Lung (tissue), 11 donors: ENCODE measurements at regions not wholly inside any gene's neighbourhood (a gene's known extent, or its start where the extent isn't known, plus 50 kb on each side); places are given as distances from the start of the nearest gene placed in this dataset.

Experiments
- ATAC-seq: fragments of 200-7000 bp; cut with Tn5 transposase; one replicate; pipeline ENCODE4 v1.9.1; 2020; ENCODE audit warnings: moderate number of reproducible peaks; ENCODE audit not compliant: insufficient read depth, low FRiP score
- DNase-seq, 3 donors: peaks; one replicate each; pipeline ENCODE4 v3.0.0-alpha.2; 2013 to 2017
- H3K27ac ChIP-seq, 2 donors: one replicate each; pipeline ENCODE4 v1.5.1; 2013; ENCODE audit warnings: mild to moderate bottlenecking in 2 of 2, moderate library complexity in 2 of 2, control low read depth in 1 of 2, inconsistent platforms in 1 of 2, low read depth in 1 of 2, low read length in 1 of 2
- H3K27me3 ChIP-seq, 3 donors: one replicate each; pipeline ENCODE4 v1.5.1; 2013; ENCODE audit warnings: low read length in 2 of 3; ENCODE audit not compliant: control insufficient read depth in 3 of 3, insufficient read depth in 3 of 3
- H3K36me3 ChIP-seq, 4 donors: one replicate each; pipeline ENCODE4 v1.5.1; 2013; ENCODE audit warnings: low read length in 4 of 4, mild to moderate bottlenecking in 1 of 4, moderate library complexity in 1 of 4; ENCODE audit not compliant: control insufficient read depth in 4 of 4, insufficient read depth in 4 of 4
- H3K4me1 ChIP-seq, 5 donors: one replicate each; pipeline ENCODE4 v1.5.1; 2013; ENCODE audit warnings: low read length in 5 of 5, mild to moderate bottlenecking in 2 of 5, moderate library complexity in 1 of 5; ENCODE audit not compliant: control insufficient read depth in 5 of 5, insufficient read depth in 5 of 5
- H3K4me3 ChIP-seq: one replicate; pipeline ENCODE4 v1.5.1; 2013; ENCODE audit warnings: mild to moderate bottlenecking, control low read depth, moderate library complexity
- H3K9ac ChIP-seq, 2 donors: one replicate each; pipeline ENCODE4 v1.5.1; 2013; ENCODE audit warnings: low read length in 2 of 2, control low read depth in 1 of 2; ENCODE audit not compliant: insufficient read depth in 1 of 2
- H3K9me3 ChIP-seq, 4 donors: one replicate each; pipeline ENCODE4 v1.5.1; 2013; ENCODE audit warnings: low read length in 3 of 4, mild to moderate bottlenecking in 1 of 4, moderate library complexity in 1 of 4; ENCODE audit not compliant: control insufficient read depth in 4 of 4, insufficient read depth in 3 of 4
- WGBS, 2 donors: extraction: QIAGEN DNeasy Blood & Tissue Kit; methylation state at CpG; one replicate each; pipeline ENCODE4 v1.1.7; 2013; 5-methylcytosine and 5-hydroxymethylcytosine counted together
- TF ChIP-seq, protein P1 (sequence below): IDR thresholded peaks from 2 replicates; pipeline ENCODE4 v1.5.1; 2012; ENCODE audit warnings: mild to moderate bottlenecking; ENCODE audit errors: control extremely low read depth, extremely low read depth
- donor health status: control.
- donor health status: control.
- donor health status: Bipolar disorder and iron deficiency.
- donor health status: healthy.
- donor health status: DM: yes; HTN: yes; CAD: no.

DNA sequence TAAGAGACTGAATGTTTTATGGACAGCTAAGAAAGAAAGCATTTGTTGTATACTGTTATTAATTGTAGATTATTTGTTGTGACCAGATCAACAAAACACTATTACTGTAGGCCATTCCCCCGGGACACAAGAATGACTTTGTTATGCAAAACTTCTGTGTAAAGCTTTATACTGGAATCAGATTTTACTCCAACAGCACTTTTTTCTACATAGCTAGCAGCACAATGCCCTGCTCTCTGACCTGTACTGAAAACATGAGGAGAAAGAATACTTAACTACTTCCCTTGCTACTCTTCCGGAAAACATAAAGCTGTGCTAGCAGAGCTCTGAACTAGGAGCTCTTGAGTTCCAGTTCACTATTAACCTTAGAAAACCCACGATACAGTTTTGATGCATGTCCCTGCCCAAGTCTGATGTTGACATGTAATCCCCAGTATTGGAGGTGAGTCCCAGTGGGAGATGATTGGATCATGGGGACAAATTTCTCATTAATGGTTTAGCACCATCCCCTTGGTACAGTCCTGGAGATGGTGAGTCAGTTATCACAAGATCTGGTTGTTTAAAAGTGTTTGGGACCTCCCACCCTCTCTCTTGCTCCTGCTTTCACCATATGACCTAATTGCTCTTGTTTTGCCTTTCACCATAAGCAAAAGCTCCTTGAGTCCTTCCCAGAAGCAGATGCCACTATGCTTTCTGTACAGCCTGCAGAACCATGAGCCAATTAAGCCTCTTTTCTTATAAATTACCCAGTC, 601.1 kb upstream of the PIK3C3 start:
- WGBS, 2 donors, result 70 to 77% methylated on average over 3 of the region's 3 CpGs
- Histone ChIP-seq H3K9ac (no peak overlapping the region), H3K36me3 (no peaks in the 10 kb centered on the region), H3K4me3 (no peak overlapping the region), H3K27me3 (no peaks in the 10 kb centered on the region), H3K4me1 (no peaks in the 10 kb centered on the region), H3K27ac (no peak overlapping the region), H3K9me3 (peaks cover 0 to 2% (median 0%) of the 10 kb centered on the region in 4 donors)
- TF ChIP-seq, protein P1, sequence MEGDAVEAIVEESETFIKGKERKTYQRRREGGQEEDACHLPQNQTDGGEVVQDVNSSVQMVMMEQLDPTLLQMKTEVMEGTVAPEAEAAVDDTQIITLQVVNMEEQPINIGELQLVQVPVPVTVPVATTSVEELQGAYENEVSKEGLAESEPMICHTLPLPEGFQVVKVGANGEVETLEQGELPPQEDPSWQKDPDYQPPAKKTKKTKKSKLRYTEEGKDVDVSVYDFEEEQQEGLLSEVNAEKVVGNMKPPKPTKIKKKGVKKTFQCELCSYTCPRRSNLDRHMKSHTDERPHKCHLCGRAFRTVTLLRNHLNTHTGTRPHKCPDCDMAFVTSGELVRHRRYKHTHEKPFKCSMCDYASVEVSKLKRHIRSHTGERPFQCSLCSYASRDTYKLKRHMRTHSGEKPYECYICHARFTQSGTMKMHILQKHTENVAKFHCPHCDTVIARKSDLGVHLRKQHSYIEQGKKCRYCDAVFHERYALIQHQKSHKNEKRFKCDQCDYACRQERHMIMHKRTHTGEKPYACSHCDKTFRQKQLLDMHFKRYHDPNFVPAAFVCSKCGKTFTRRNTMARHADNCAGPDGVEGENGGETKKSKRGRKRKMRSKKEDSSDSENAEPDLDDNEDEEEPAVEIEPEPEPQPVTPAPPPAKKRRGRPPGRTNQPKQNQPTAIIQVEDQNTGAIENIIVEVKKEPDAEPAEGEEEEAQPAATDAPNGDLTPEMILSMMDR, result no peak
- ATAC-seq (no peak), DNase-seq (no peak)

DNA sequence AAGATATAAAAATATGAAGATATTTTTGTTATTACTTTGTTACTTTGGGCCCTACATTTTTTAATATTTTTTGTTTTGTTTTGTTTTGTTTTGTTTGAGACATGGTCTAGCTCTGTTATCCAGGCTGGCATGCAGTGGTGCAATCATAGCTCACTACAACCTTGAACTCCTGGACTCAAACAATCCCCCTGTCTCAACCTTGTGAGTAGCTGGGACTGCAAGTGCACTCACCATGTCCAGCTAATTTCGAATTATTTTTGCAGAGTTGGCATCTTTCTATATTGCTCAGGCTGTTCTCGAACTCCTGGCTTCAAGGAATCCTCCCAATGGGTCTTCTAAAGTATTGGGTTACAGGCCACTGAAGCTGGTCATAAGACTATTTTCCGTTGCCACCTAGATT, 603.6 kb upstream of the PIK3C3 start:
- 75 to 82% methylated on average over 3 of the region's 3 CpGs for WGBS, 2 donors

DNA sequence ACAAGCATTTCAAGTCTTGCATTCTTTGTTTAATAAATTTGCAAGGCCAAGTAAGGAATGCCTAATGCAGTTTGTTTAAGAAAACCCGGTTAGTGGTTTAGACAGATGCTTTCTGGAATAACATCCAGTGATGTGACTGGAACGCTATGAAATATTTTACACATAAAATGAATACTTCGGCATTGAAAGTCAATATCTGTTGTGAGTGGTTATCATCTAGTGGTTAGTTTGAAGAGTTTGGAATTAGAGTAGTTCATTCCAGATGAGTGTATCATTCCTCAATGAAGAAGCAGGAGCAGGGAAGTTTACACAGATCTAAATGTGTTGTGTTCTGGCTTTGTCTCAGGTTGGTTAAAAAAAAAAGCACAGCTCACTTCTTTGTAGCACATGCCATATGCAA, 608.0 kb upstream of the PIK3C3 start:
- H3K27me3 ChIP-seq, result no peaks in the 10 kb centered on the region
- H3K4me1 ChIP-seq, result peaks cover 0 to 2% (median 0%) of the 10 kb centered on the region in 5 donors
- H3K4me3 ChIP-seq, result no peak overlapping the region
- no peak overlapping the region for H3K9ac ChIP-seq
- WGBS, 2 donors, result 87 to 88% methylated on average over 3 of the region's 3 CpGs
- no peaks in the 10 kb centered on the region for H3K36me3 ChIP-seq
- TF ChIP-seq, protein P1, result no peak
- ATAC-seq (no peak), DNase-seq (no peak)
- H3K9me3 ChIP-seq, result no peaks in the 10 kb centered on the region
- H3K27ac ChIP-seq, result no peak overlapping the region

More for the DNA sequence above, 603.6 kb upstream of the PIK3C3 start:
- Histone ChIP-seq H3K36me3 (no peaks in the 10 kb centered on the region), H3K4me3 (no peak overlapping the region), H3K9me3 (peaks cover 0 to under 1% (median 0%) of the 10 kb centered on the region in 4 donors), H3K27me3 (no peaks in the 10 kb centered on the region), H3K9ac (no peak overlapping the region), H3K27ac (no peak overlapping the region), H3K4me1 (no peaks in the 10 kb centered on the region)
- no peak for ATAC-seq
- DNase-seq, result no peak
- TF ChIP-seq, protein P1, result no peak
